ENCODE measurements at regions not wholly inside any gene's neighbourhood (a gene's known extent, or its start where the extent isn't known, plus 50 kb on each side); places are given as distances from the start of the nearest gene placed in this dataset.

GRCh38 chr16:85176541-85177447 lies 64.5 kb upstream of the CIBAR2 start:
- FAIRE-seq (no peak), ATAC-seq (no peak), DNase-seq (ENCODE audit: low spot score) (no peak)
- Histone ChIP-seq H3K27me3 (ENCODE audit: control insufficient read depth in 1 of 2, insufficient read depth in 2 of 2, low read length in 2 of 2) (peaks cover 0 to 12% of the 10 kb centered on the region in 2 experiments; a peak in 4 of 5 replicates), H3K36me3 (replicated peaks in 1 of 2; ENCODE audit: control insufficient read depth in 1 of 2, insufficient read depth in 2 of 2, low read length in 2 of 2) (no peaks in the 10 kb centered on the region), H4K20me1 (ENCODE audit: insufficient read depth, low read length) (peaks cover 22% of the 10 kb centered on the region; the same call in 1 of the 2 replicates), H3K27ac (ENCODE audit: extremely low read length, insufficient read depth, low read length) (no peak overlapping the region), H3K9me3 (ENCODE audit: low read length) (no peaks in the 10 kb centered on the region), H3K4me2 (ENCODE audit: low read depth, low read length) (no peak overlapping the region), H3K4me3 (replicated peaks in 1 of 3; ENCODE audit: insufficient read depth in 1 of 3, low read depth in 2 of 3, low read length in 3 of 3) (no peak overlapping the region), H2AFZ (ENCODE audit: low read length) (no peak overlapping the region), H3K79me2 (ENCODE audit: insufficient read depth, low read length) (peaks cover 8% of the 10 kb centered on the region), H3K9ac (ENCODE audit: insufficient read depth, low read depth, low read length) (no peak overlapping the region), H3K4me1 (ENCODE audit: insufficient read depth, low read length) (peaks cover 47% of the 10 kb centered on the region)
- TF ChIP-seq GABPA (IDR thresholded peaks at IDR 0.05; ENCODE audit: low read depth, low read length) = no peak
- TF ChIP-seq GABPA (CRISPR knock-in tag; IDR thresholded peaks at IDR 0.05; ENCODE audit: low read depth) = no peak
- TF ChIP-seq SRY (CRISPR knock-in tag; IDR thresholded peaks at IDR 0.05) = 0 out of 2 replicates have a peak, but pooled peaks have one; percentile 14
- TF ChIP-seq ZBTB33 (CRISPR knock-in tag; IDR thresholded peaks at IDR 0.05) = 0 out of 2 replicates have a peak, but pooled peaks have one; percentile 36
- no peak for TF ChIP-seq ZNF503 (CRISPR knock-in tag; IDR thresholded peaks at IDR 0.05)
- no peak for TF ChIP-seq ZNF121 (CRISPR knock-in tag; IDR thresholded peaks at IDR 0.05)
- intact Hi-C loops (cut with micrococcal nuclease; ENCODE audit: unreplicated experiment) = no loop called here
- CTCF ChIA-PET (ENCODE audit: low intra/inter-chr PET ratio, low total read pairs) = no interaction called here
- WGBS (ENCODE audit: low lambda C conversion rate) = 85% methylated on average over 19 of the region's 26 CpGs
- BruUV-seq (replicated peaks) = no TSS peak
- in situ Hi-C loops (cut with HindIII; ENCODE audit: extremely low pct_ligation_motif_present, low pct_unique_long_range_greater_than_20kb) = no loop called here
- POLR2A ChIA-PET = interaction anchor here (5.1 kb wide), 1 partner anchor 18 kb away, joined by 39 read pairs; no protein-coding TSS in a partner anchor
